ENCODE measurements at regions not wholly inside any gene's neighbourhood (a gene's known extent, or its start where the extent isn't known, plus 50 kb on each side); places are given as distances from the start of the nearest gene placed in this dataset.

GRCh38 chr6:56345376-56345995 is 98.1 kb upstream of the COL21A1 start:
- Histone ChIP-seq H3K23ac (ENCODE audit: insufficient read length, low read depth, low read length) (no peak overlapping the region), H3K79me2 (ENCODE audit: insufficient read depth, low read length) (no peaks in the 10 kb centered on the region)

More at GRCh38 chr6:56345376-56345995, 98.1 kb upstream of the COL21A1 start:
- Histone ChIP-seq H3K18ac (ENCODE audit: insufficient read length, low read depth, low read length) (no peak overlapping the region), H3K27me3 (ENCODE audit: insufficient read depth, low read length) (no peaks in the 10 kb centered on the region), H2BK15ac (ENCODE audit: low read depth, low read length) (no peak overlapping the region), H3K56ac (ENCODE audit: insufficient read length, low read depth, low read length) (no peak overlapping the region), H3K4me1 (ENCODE audit: insufficient read depth, low read length) (no peaks in the 10 kb centered on the region), H3K4me2 (ENCODE audit: insufficient read depth, insufficient read length, low read length) (no peak overlapping the region), H3K9ac (ENCODE audit: extremely low read depth, insufficient read length, low read length) (no peak overlapping the region), H3K79me1 (ENCODE audit: insufficient read depth, low read depth, low read length, poor library complexity, severe bottlenecking) (no peaks in the 10 kb centered on the region), H3K27ac (ENCODE audit: insufficient read length, low read depth, low read length) (no peak overlapping the region), H2BK120ac (ENCODE audit: low read depth, low read length, poor library complexity, severe bottlenecking) (no peak overlapping the region), H3T11ph (ENCODE audit: low read length) (no peak overlapping the region), H2AK5ac (ENCODE audit: insufficient read length, low read length) (no peak overlapping the region), H3K9me3 (ENCODE audit: control insufficient read depth, low read depth, low read length) (no peaks in the 10 kb centered on the region), H2BK20ac (ENCODE audit: low read depth, low read length, poor library complexity, severe bottlenecking) (no peak overlapping the region), H3K4ac (ENCODE audit: low read depth, low read length) (no peak overlapping the region), H4K5ac (ENCODE audit: insufficient read length, low read depth, low read length) (no peak overlapping the region), H2BK5ac (ENCODE audit: insufficient read length, low read length) (no peak overlapping the region), H3K23me2 (ENCODE audit: insufficient read length, low read depth, low read length, poor library complexity, severe bottlenecking) (no peaks in the 10 kb centered on the region), H2BK12ac (ENCODE audit: insufficient read length, low read depth, low read length) (no peak overlapping the region), H4K91ac (ENCODE audit: insufficient read length, low read depth, low read length) (no peak overlapping the region), H2AFZ (ENCODE audit: low read length) (no peak overlapping the region), H4K20me1 (ENCODE audit: control insufficient read depth, insufficient read depth, insufficient read length) (no peaks in the 10 kb centered on the region), H4K8ac (replicated peaks; ENCODE audit: insufficient read length, low read depth, low read length) (no peak overlapping the region), H3K14ac (ENCODE audit: insufficient read depth, low read length) (no peak overlapping the region)
- no peak for TF ChIP-seq CTCF (conservative IDR thresholded peaks at IDR 0.05)
- no peaks in the 10 kb centered on the region; a peak in 1 of 5 replicates for H3K9me3 Mint-ChIP-seq
- no peak overlapping the region for H3K4me3 Mint-ChIP-seq
- peaks cover 6% of the 10 kb centered on the region in 2 experiments; a peak in 3 of 4 replicates for H3K4me1 Mint-ChIP-seq
- H3K27me3 Mint-ChIP-seq (ENCODE audit: low read depth): no peaks in the 10 kb centered on the region
- DNase-seq: no peak
- no CpG with 5 or more reads among the region's 6 CpGs for WGBS (ENCODE audit: extremely low coverage, insufficient read length, low lambda C conversion rate)
- peaks cover 0 to 2% (median 0%) of the 10 kb centered on the region in 3 experiments; a peak in 1 of 7 replicates for H3K36me3 Mint-ChIP-seq (ENCODE audit: insufficient read depth in 1 of 3, low read depth in 3 of 3)
- no peak overlapping the region for H3K27ac Mint-ChIP-seq
